ENCODE measurements at regions not wholly inside any gene's neighbourhood (a gene's known extent, or its start where the extent isn't known, plus 50 kb on each side); places are given as distances from the start of the nearest gene placed in this dataset.
"Not testable (repeated sequence)": the region's sequence is repeated elsewhere in the genome, so short reads cannot be mapped to it uniquely, and the experiment has no call there.

- DNase-seq: no peak
Measured at GRCh38 chr10:9825491-9826018, 1192.1 kb upstream of the CELF2 start.

GRCh38 chr10:9828110-9828509 is 1189.6 kb upstream of the CELF2 start:
- DNase-seq: no peak

GRCh38 chr10:9833942-9834341 is 1183.7 kb upstream of the CELF2 start:
- DNase-seq: no peak

GRCh38 chr10:9834434-9834833 is 1183.2 kb upstream of the CELF2 start:
- no peak for DNase-seq

- no peak for DNase-seq
Measured at GRCh38 chr10:9845075-9845474, 1172.6 kb upstream of the CELF2 start.

- DNase-seq: no peak
Measured at GRCh38 chr10:9848278-9848677, 1169.4 kb upstream of the CELF2 start.

- DNase-seq: no peak
Measured at GRCh38 chr10:9848981-9849380, 1168.7 kb upstream of the CELF2 start.

- DNase-seq: no peak
Measured at GRCh38 chr10:9850415-9850814, 1167.3 kb upstream of the CELF2 start.

GRCh38 chr10:9851808-9852207 is 1165.9 kb upstream of the CELF2 start:
- no peak for DNase-seq

- DNase-seq: no peak
Measured at GRCh38 chr10:9853405-9854355, 1164.0 kb upstream of the CELF2 start.

- DNase-seq: not testable (repeated sequence)
Measured at GRCh38 chr10:9855451-9855850, 1162.2 kb upstream of the CELF2 start.

GRCh38 chr10:9858816-9859215 is 1158.9 kb upstream of the CELF2 start:
- DNase-seq: no peak

GRCh38 chr10:9860045-9860444 is 1157.6 kb upstream of the CELF2 start:
- no peak for DNase-seq

GRCh38 chr10:9863559-9864121 is 1154.0 kb upstream of the CELF2 start:
- no peak for DNase-seq

GRCh38 chr10:9868499-9868898 is 1149.2 kb upstream of the CELF2 start:
- no peak for DNase-seq

GRCh38 chr10:9869205-9869604 is 1148.5 kb upstream of the CELF2 start:
- no peak for DNase-seq

GRCh38 chr10:9869606-9870176 is 1148.0 kb upstream of the CELF2 start:
- DNase-seq: no peak

- no peak for DNase-seq
Measured at GRCh38 chr10:9875353-9875752, 1142.3 kb upstream of the CELF2 start.

- no peak for DNase-seq
Measured at GRCh38 chr10:9877978-9878377, 1139.7 kb upstream of the CELF2 start.

GRCh38 chr10:9878383-9878782 is 1139.3 kb upstream of the CELF2 start:
- no peak for DNase-seq

GRCh38 chr10:9885761-9886160 is 1131.9 kb upstream of the CELF2 start:
- no peak for DNase-seq

- no peak for DNase-seq
Measured at GRCh38 chr10:9886772-9887171, 1130.9 kb upstream of the CELF2 start.

- DNase-seq: no peak
Measured at GRCh38 chr10:9895453-9895852, 1122.2 kb upstream of the CELF2 start.

GRCh38 chr10:9895981-9896380 is 1121.7 kb upstream of the CELF2 start:
- DNase-seq: no peak
